ENCODE measurements at regions not wholly inside any gene's neighbourhood (a gene's known extent, or its start where the extent isn't known, plus 50 kb on each side); places are given as distances from the start of the nearest gene placed in this dataset.

DNA sequence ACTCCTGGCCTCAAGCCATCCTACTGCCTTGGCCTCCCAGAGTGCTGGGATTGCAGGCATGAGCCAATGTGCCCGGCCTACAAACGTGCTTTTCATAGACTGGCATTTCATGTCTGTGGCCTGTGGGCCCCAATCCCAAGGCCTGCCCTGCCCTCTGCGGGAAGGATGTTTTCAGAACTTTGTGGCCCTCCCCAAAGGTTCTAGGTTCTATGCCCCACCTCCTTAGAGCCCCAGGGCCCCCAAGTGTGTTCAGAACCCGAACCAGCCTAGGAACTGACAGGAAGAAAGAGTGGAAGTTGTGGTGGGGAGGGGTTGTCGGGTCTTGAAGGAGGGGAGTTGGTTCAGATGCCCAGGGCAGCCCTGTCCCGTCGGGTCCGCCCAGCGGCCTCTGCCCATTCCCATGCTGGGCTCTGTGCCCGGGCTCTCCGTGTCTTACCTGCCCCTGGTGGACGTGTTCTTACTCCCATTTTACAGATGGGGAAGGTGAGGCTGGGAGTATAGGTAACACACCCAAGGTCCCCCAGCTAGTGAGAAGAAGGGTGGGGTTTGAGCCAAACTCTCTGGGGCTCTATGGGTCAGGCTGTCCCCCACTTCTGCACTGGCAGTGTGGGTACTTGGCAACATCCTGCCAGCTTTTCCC is 175.8 kb upstream of the IER5L start:
- no peaks in the 10 kb centered on the region for H3K36me3 ChIP-seq (ENCODE audit: control insufficient read depth, insufficient read depth, low read length)
- DNase-seq (ENCODE audit: low read depth) (no peak), FAIRE-seq (no peak)
- TF ChIP-seq, protein P1, sequence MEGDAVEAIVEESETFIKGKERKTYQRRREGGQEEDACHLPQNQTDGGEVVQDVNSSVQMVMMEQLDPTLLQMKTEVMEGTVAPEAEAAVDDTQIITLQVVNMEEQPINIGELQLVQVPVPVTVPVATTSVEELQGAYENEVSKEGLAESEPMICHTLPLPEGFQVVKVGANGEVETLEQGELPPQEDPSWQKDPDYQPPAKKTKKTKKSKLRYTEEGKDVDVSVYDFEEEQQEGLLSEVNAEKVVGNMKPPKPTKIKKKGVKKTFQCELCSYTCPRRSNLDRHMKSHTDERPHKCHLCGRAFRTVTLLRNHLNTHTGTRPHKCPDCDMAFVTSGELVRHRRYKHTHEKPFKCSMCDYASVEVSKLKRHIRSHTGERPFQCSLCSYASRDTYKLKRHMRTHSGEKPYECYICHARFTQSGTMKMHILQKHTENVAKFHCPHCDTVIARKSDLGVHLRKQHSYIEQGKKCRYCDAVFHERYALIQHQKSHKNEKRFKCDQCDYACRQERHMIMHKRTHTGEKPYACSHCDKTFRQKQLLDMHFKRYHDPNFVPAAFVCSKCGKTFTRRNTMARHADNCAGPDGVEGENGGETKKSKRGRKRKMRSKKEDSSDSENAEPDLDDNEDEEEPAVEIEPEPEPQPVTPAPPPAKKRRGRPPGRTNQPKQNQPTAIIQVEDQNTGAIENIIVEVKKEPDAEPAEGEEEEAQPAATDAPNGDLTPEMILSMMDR (IDR thresholded peaks at IDR 0.05; ENCODE audit: insufficient read depth, low read length, severe bottlenecking) = no peak
- H3K4me3 ChIP-seq (ENCODE audit: low read depth, low read length) = no peak overlapping the region
- H3K27me3 ChIP-seq (ENCODE audit: control insufficient read depth, insufficient read depth, low read length) = no peaks in the 10 kb centered on the region

DNA sequence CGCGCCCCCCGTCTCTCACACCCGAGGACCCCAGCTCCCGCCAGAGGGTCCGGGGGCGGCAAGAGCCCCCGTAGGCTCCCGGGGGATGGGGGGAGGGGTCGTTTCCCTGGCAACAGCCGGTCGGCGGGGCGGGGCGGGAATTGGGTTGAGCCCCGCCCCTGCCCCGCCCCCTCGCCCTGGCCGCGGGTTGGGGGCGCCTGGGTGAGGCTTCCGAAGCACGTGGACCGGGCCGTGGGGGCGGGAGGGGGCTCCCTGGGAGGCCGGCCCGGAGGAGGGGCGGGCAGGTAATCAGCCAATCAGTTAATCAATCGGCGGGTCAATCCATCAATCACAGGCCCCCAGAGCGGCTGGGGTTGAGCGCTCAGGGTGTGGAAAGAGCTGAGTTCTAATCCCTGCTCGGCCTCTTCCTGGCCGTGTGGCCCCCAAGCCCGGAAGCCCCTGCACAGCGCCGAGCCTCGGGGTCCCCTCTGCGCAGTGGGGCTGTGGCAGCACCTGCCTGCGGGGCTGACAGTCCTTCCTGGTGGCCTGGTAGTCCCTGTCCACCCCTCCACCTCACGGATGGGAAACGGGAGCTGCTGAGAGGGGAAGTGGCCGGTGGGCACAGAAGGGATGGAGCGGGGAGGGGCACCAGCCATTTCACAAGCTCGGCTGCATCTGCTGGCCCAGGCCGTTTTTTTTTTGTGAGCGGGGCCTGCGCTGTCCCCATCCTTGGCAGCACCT is 174.2 kb upstream of the IER5L start:
- peak overlapping the region; percentile 23 for H3K4me3 ChIP-seq (ENCODE audit: low read depth, low read length)
- DNase-seq (ENCODE audit: low read depth) (no peak), FAIRE-seq (no peak)
- no peaks in the 10 kb centered on the region for H3K36me3 ChIP-seq (ENCODE audit: control insufficient read depth, insufficient read depth, low read length)
- TF ChIP-seq, protein P1 (IDR thresholded peaks at IDR 0.05; ENCODE audit: insufficient read depth, low read length, severe bottlenecking) = no peak
- H3K27me3 ChIP-seq (ENCODE audit: control insufficient read depth, insufficient read depth, low read length) = no peaks in the 10 kb centered on the region

DNA sequence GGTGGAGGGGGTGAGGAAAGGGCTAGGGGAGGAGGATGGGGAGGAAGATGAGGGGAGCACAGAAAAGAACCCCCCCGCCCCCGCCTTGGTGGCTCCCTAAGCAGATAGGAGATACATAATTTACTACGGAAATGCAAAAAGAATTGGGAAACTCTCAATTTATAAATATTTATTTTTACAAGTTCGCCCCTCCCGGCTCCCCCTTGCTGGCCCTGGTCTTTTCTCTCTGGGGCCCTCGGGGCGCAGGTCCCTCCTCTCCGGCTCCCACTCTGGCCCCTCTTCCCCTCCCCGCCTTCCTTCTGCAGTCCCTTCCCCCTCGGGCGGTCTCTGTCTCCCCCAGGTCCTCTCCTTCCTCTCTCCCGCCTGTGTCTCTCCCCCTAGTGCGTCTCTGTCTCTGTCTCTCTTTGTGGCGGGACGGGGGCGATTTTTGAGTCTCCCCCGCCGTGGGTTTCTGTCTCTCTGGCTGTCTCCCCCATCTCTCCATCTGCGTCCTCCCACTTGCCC is 173.6 kb upstream of the IER5L start:
- Histone ChIP-seq H3K36me3 (ENCODE audit: control insufficient read depth, insufficient read depth, low read length) (no peaks in the 10 kb centered on the region), H3K4me3 (ENCODE audit: low read depth, low read length) (peak overlapping the region; percentile 23), H3K27me3 (ENCODE audit: control insufficient read depth, insufficient read depth, low read length) (no peaks in the 10 kb centered on the region)
- DNase-seq (ENCODE audit: low read depth) (no peak), FAIRE-seq (no peak)
- TF ChIP-seq, protein P1 (IDR thresholded peaks at IDR 0.05; ENCODE audit: insufficient read depth, low read length, severe bottlenecking) = no peak

DNA sequence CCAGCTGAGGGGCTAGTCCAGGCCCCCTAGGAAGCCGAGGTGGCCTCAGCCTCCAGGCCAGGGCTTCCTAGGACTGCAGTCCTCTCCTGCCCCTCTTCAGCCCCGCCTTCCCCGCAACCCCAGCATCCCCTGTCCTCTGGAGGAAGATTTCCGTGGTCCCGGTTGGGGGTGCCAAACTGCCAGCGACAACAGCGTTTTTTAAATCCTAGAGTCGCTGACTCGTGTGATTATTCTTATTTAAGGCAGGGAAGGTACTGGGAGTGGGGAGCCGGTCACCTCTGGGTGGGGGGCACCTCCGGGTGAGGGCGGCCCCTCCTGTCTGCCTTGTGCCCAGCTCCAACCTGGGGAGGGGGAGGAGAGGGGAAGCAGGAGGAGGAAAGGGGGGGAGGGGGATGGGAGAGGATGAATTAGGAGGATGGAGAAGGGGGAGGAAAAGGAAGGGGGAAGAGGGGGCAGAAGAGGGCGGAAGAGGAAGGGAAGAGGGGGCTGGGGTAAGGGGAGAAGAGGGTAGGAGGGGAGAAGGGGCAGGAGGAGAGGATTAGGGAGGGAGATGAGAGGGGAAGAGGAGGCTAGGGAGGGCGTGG is 173.1 kb upstream of the IER5L start:
- no peaks in the 10 kb centered on the region for H3K36me3 ChIP-seq (ENCODE audit: control insufficient read depth, insufficient read depth, low read length)
- no peak overlapping the region for H3K4me3 ChIP-seq (ENCODE audit: low read depth, low read length)
- TF ChIP-seq, protein P1 (IDR thresholded peaks at IDR 0.05; ENCODE audit: insufficient read depth, low read length, severe bottlenecking) = no peak
- FAIRE-seq (no peak), DNase-seq (ENCODE audit: low read depth) (no peak)
- H3K27me3 ChIP-seq (ENCODE audit: control insufficient read depth, insufficient read depth, low read length) = no peaks in the 10 kb centered on the region

DNA sequence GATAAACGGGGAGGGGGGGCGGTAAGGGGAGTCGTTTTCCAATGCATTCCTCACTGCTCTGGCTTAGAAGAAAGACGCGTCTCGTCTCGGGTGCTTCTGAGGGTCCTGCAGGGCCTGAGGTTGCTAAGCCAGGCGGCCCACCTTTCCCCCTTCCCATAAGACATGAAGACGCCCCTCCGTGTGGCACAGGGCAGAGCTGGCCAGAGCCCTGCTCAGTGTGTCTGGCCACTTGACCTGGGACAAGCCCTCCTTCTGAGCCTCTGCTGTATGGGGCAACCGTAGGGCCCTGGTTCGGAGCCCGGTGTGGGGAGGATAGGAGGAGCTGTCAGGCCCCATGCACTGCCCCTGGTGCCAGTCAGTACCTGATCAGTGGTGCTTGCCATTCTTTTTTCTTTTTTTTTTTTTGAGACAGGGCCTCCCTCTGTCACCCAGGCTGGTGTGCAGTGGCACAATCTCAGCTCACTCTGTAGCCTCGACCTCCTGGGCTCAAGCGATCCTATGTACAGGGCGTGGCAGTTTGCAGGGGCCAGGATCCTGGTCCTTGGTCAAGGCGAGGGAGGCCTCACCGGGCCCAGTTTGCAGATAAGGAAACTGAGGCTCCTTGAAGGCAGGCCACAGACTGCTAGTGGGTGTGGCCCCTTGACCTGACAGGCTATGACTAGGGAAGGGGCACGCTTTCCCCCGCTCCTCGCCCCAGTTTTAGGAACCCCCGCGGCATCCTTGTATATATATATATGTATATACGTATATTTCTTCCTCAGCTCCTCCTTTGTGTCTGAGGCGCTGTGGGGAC is 172.3 kb upstream of the IER5L start:
- Histone ChIP-seq H3K36me3 (ENCODE audit: control insufficient read depth, insufficient read depth, low read length) (no peaks in the 10 kb centered on the region), H3K27me3 (ENCODE audit: control insufficient read depth, insufficient read depth, low read length) (no peaks in the 10 kb centered on the region), H3K4me3 (ENCODE audit: low read depth, low read length) (no peak overlapping the region)
- FAIRE-seq (no peak), DNase-seq (ENCODE audit: low read depth) (no peak)
- TF ChIP-seq, protein P1 (IDR thresholded peaks at IDR 0.05; ENCODE audit: insufficient read depth, low read length, severe bottlenecking) = no peak
